ENCODE measurements at regions not wholly inside any gene's neighbourhood (a gene's known extent, or its start where the extent isn't known, plus 50 kb on each side); places are given as distances from the start of the nearest gene placed in this dataset.

DNA sequence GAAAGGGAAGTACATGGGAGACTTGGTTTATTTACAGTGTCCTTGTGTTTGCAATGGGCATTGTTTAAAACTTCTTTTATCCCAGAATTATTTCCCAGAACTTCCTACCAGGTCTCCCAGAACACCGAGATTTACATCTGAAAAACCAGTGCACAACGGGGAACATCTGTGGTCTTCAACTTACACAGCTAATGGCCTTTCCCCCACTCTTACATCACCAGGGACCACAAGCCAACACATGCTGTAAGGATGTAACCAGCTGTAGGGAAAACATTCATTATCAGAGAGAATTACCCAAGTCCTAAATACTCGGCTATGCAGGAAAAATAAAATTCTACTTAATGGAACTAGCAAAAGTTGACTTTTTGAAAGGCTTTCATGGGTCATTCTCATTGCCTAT lies 267.6 kb downstream of the DUSP6 start:
- TF ChIP-seq, protein P1, sequence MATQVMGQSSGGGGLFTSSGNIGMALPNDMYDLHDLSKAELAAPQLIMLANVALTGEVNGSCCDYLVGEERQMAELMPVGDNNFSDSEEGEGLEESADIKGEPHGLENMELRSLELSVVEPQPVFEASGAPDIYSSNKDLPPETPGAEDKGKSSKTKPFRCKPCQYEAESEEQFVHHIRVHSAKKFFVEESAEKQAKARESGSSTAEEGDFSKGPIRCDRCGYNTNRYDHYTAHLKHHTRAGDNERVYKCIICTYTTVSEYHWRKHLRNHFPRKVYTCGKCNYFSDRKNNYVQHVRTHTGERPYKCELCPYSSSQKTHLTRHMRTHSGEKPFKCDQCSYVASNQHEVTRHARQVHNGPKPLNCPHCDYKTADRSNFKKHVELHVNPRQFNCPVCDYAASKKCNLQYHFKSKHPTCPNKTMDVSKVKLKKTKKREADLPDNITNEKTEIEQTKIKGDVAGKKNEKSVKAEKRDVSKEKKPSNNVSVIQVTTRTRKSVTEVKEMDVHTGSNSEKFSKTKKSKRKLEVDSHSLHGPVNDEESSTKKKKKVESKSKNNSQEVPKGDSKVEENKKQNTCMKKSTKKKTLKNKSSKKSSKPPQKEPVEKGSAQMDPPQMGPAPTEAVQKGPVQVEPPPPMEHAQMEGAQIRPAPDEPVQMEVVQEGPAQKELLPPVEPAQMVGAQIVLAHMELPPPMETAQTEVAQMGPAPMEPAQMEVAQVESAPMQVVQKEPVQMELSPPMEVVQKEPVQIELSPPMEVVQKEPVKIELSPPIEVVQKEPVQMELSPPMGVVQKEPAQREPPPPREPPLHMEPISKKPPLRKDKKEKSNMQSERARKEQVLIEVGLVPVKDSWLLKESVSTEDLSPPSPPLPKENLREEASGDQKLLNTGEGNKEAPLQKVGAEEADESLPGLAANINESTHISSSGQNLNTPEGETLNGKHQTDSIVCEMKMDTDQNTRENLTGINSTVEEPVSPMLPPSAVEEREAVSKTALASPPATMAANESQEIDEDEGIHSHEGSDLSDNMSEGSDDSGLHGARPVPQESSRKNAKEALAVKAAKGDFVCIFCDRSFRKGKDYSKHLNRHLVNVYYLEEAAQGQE (IDR thresholded peaks at IDR 0.05; ENCODE audit: borderline replicate concordance): no peak
- no peak for TF ChIP-seq EZH2 (IDR thresholded peaks at IDR 0.05; ENCODE audit: borderline replicate concordance, insufficient read depth, low read length, poor library complexity, severe bottlenecking)
- TF ChIP-seq, protein P2, sequence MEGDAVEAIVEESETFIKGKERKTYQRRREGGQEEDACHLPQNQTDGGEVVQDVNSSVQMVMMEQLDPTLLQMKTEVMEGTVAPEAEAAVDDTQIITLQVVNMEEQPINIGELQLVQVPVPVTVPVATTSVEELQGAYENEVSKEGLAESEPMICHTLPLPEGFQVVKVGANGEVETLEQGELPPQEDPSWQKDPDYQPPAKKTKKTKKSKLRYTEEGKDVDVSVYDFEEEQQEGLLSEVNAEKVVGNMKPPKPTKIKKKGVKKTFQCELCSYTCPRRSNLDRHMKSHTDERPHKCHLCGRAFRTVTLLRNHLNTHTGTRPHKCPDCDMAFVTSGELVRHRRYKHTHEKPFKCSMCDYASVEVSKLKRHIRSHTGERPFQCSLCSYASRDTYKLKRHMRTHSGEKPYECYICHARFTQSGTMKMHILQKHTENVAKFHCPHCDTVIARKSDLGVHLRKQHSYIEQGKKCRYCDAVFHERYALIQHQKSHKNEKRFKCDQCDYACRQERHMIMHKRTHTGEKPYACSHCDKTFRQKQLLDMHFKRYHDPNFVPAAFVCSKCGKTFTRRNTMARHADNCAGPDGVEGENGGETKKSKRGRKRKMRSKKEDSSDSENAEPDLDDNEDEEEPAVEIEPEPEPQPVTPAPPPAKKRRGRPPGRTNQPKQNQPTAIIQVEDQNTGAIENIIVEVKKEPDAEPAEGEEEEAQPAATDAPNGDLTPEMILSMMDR (IDR thresholded peaks at IDR 0.05; ENCODE audit: poor library complexity, severe bottlenecking): no peak
- no peak for TF ChIP-seq EP300 (conservative IDR thresholded peaks at IDR 0.05; ENCODE audit: poor library complexity, severe bottlenecking)
- TF ChIP-seq MXI1 (conservative IDR thresholded peaks at IDR 0.05; ENCODE audit: poor library complexity, severe bottlenecking): no peak
